H9 (cell line): ENCODE measurements at regions not wholly inside any gene's neighbourhood (a gene's known extent, or its start where the extent isn't known, plus 50 kb on each side); places are given as distances from the start of the nearest gene placed in this dataset.

ENCODE experiments used
- DNase-seq: peaks from one replicate; pipeline ENCODE4 v3.0.0-alpha.2; 2017
- H2AFZ ChIP-seq: one replicate; pipeline ENCODE4 v1.6.1; 2013; ENCODE audit warnings: mild to moderate bottlenecking, low read length, control low read depth, moderate library complexity
- H2AK5ac ChIP-seq: 2 replicates; pipeline ENCODE4 v1.6.1; 2013; ENCODE audit warnings: low read length, control low read depth, mixed read lengths; ENCODE audit not compliant: insufficient read length
- H2BK120ac ChIP-seq: one replicate; pipeline ENCODE4 v1.6.1; 2013; ENCODE audit warnings: low read depth, mild to moderate bottlenecking, low read length, control low read depth, inconsistent platforms; ENCODE audit not compliant: poor library complexity, severe bottlenecking
- H2BK12ac ChIP-seq: 2 replicates; pipeline ENCODE4 v1.6.1; 2013; ENCODE audit warnings: low read length, control low read depth, mixed read lengths, low read depth; ENCODE audit not compliant: insufficient read length
- H2BK15ac ChIP-seq: 2 replicates; pipeline ENCODE4 v1.6.1; 2013; ENCODE audit warnings: low read depth, low read length, control low read depth
- H2BK20ac ChIP-seq: one replicate; pipeline ENCODE4 v1.6.1; 2013; ENCODE audit warnings: low read depth, mild to moderate bottlenecking, low read length, control low read depth, inconsistent platforms; ENCODE audit not compliant: poor library complexity, severe bottlenecking
- H2BK5ac ChIP-seq: 2 replicates; pipeline ENCODE4 v1.6.1; 2013; ENCODE audit warnings: low read length, control low read depth, mixed read lengths; ENCODE audit not compliant: insufficient read length
- H3K14ac ChIP-seq: 2 replicates; pipeline ENCODE4 v1.6.1; 2013; ENCODE audit warnings: low read length, control low read depth; ENCODE audit not compliant: insufficient read depth
- H3K18ac ChIP-seq: 2 replicates; pipeline ENCODE4 v1.6.1; 2013; ENCODE audit warnings: low read depth, mild to moderate bottlenecking, mixed read lengths, low read length, control low read depth; ENCODE audit not compliant: insufficient read length
- H3K23ac ChIP-seq: 2 replicates; pipeline ENCODE4 v1.6.1; 2013; ENCODE audit warnings: low read length, control low read depth, mixed read lengths, low read depth; ENCODE audit not compliant: insufficient read length
- H3K23me2 ChIP-seq: 2 replicates; pipeline ENCODE4 v1.6.1; 2013; ENCODE audit warnings: low read depth, mild to moderate bottlenecking, mixed read lengths, low read length, control low read depth; ENCODE audit not compliant: insufficient read length, poor library complexity, severe bottlenecking
- H3K27ac ChIP-seq: 2 replicates; pipeline ENCODE4 v1.5.1; 2013; ENCODE audit warnings: low read length, control low read depth, mixed read lengths, low read depth; ENCODE audit not compliant: insufficient read length
- H3K27me3 ChIP-seq: 2 replicates; pipeline ENCODE4 v1.6.1; 2013; ENCODE audit warnings: low read length, control low read depth, inconsistent platforms; ENCODE audit not compliant: insufficient read depth
- H3K4ac ChIP-seq: 2 replicates; pipeline ENCODE4 v1.6.1; 2013; ENCODE audit warnings: low read depth, mild to moderate bottlenecking, control low read depth, inconsistent platforms, low read length, moderate library complexity
- H3K4me1 ChIP-seq: 2 replicates; pipeline ENCODE4 v1.6.1; 2013; ENCODE audit warnings: low read length, control low read depth, inconsistent platforms; ENCODE audit not compliant: insufficient read depth
- H3K4me2 ChIP-seq: 2 replicates; pipeline ENCODE4 v1.6.1; 2013; ENCODE audit warnings: low read length, control low read depth, mixed read lengths; ENCODE audit not compliant: insufficient read length, insufficient read depth
- H3K56ac ChIP-seq: 2 replicates; pipeline ENCODE4 v1.6.1; 2013; ENCODE audit warnings: low read depth, mild to moderate bottlenecking, mixed read lengths, low read length, control low read depth; ENCODE audit not compliant: insufficient read length
- H3K79me1 ChIP-seq: 2 replicates; pipeline ENCODE4 v1.6.1; 2013; ENCODE audit warnings: low read depth, mild to moderate bottlenecking, moderate library complexity, low read length, control low read depth, inconsistent platforms; ENCODE audit not compliant: insufficient read depth, poor library complexity, severe bottlenecking
- H3K79me2 ChIP-seq: 2 replicates; pipeline ENCODE4 v1.6.1; 2013; ENCODE audit warnings: low read length, control low read depth, inconsistent platforms; ENCODE audit not compliant: insufficient read depth
- H3K9ac ChIP-seq: 2 replicates; pipeline ENCODE4 v1.6.1; 2013; ENCODE audit warnings: low read length, control low read depth, mixed read lengths; ENCODE audit not compliant: insufficient read length; ENCODE audit errors: extremely low read depth
- H3K9me3 ChIP-seq: one replicate; pipeline ENCODE4 v1.6.1; 2013; ENCODE audit warnings: low read depth, low read length, inconsistent platforms; ENCODE audit not compliant: control insufficient read depth
- H3T11ph ChIP-seq: one replicate; pipeline ENCODE4 v1.6.1; 2013; ENCODE audit warnings: mild to moderate bottlenecking, low read length, control low read depth, inconsistent platforms
- H4K20me1 ChIP-seq: one replicate; pipeline ENCODE4 v1.6.1; 2013; ENCODE audit not compliant: control insufficient read depth, insufficient read length, insufficient read depth
- H4K5ac ChIP-seq: 2 replicates; pipeline ENCODE4 v1.6.1; 2013; ENCODE audit warnings: low read depth, mild to moderate bottlenecking, mixed read lengths, low read length, control low read depth; ENCODE audit not compliant: insufficient read length
- H4K8ac ChIP-seq: replicated peaks from 2 replicates; pipeline ENCODE4 v1.6.1; 2013; ENCODE audit warnings: low read length, control low read depth, mixed read lengths, low read depth; ENCODE audit not compliant: insufficient read length
- H4K91ac ChIP-seq: 2 replicates; pipeline ENCODE4 v1.6.1; 2013; ENCODE audit warnings: low read depth, mild to moderate bottlenecking, moderate library complexity, mixed read lengths, low read length, control low read depth; ENCODE audit not compliant: insufficient read length
- H3K27ac Mint-ChIP-seq, 3 experiments: 2 replicates in 2 of 3; 3 replicates in 1 of 3; pipeline ENCODE4 v1.8.0; 2020 to 2021; ENCODE audit warnings: mixed read lengths in 3 of 3, mild to moderate bottlenecking in 1 of 3, moderate library complexity in 1 of 3
- H3K27me3 Mint-ChIP-seq: 2 replicates; pipeline ENCODE4 v1.8.0; 2021; ENCODE audit warnings: low read depth, mild to moderate bottlenecking, moderate library complexity, mixed read lengths
- H3K36me3 Mint-ChIP-seq, 3 experiments: 2 replicates in 2 of 3; 3 replicates in 1 of 3; pipeline ENCODE4 v1.8.0; 2020 to 2021; ENCODE audit warnings: low read depth in 3 of 3, mixed read lengths in 3 of 3; ENCODE audit not compliant: insufficient read depth in 1 of 3
- H3K4me1 Mint-ChIP-seq, 2 experiments: 2 replicates each; pipeline ENCODE4 v1.8.0; 2020; ENCODE audit warnings: mixed read lengths in 2 of 2
- H3K4me3 Mint-ChIP-seq, 2 experiments: 2 replicates in 1 of 2; 3 replicates in 1 of 2; pipeline ENCODE4 v1.8.0; 2020 to 2021; ENCODE audit warnings: mild to moderate bottlenecking in 2 of 2, mixed read lengths in 2 of 2, moderate library complexity in 1 of 2
- H3K9me3 Mint-ChIP-seq, 2 experiments: 2 replicates in 1 of 2; 3 replicates in 1 of 2; pipeline ENCODE4 v1.8.0; 2020; ENCODE audit warnings: mild to moderate bottlenecking in 2 of 2, mixed read lengths in 2 of 2, moderate library complexity in 1 of 2
- WGBS: extraction: QIAGEN DNeasy Blood & Tissue Kit; methylation state at CpG from one replicate; pipeline ENCODE4 v1.1.7; 2013; ENCODE audit warnings: missing lambda C conversion rate, low lambda C conversion rate, mixed read lengths; ENCODE audit not compliant: insufficient read length; ENCODE audit errors: extremely low coverage; 5-methylcytosine and 5-hydroxymethylcytosine counted together
- TF ChIP-seq, protein P1 (sequence below): fragments of 200-600 bp; sonication (generic); conservative IDR thresholded peaks from 3 replicates; pipeline ENCODE4 v1.8.0; 2021; ENCODE audit warnings: antibody characterized with exemption, mild to moderate bottlenecking

DNA sequence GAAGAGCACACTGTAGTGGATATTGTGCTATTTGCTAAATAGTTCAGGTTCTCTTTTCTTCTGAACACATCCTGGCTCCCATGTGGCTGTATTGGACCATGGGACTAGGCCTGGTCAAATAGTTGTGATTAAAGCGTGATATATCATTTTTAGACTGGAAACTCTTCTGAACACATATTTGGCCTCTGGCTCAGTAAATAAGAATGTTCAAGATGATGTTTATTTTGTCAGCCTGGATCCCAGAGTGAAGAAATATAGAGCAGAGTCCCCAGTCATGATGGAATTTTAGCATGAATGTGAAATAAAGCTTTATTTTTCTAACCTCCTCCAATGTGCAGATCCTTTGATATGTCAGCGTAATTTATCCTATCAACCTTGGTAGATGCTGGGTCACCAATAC is 542.6 kb downstream of the ADGRL2 start:
- no peak overlapping the region for H3K27ac ChIP-seq
- H3K79me1 ChIP-seq: no peaks in the 10 kb centered on the region
- H3K4ac ChIP-seq: no peak overlapping the region
- no peak overlapping the region for H3K14ac ChIP-seq
- H4K8ac ChIP-seq: no peak overlapping the region
- H3K9me3 ChIP-seq: no peaks in the 10 kb centered on the region
- H4K20me1 ChIP-seq: no peaks in the 10 kb centered on the region
- H3K56ac ChIP-seq: no peak overlapping the region
- H2BK15ac ChIP-seq: no peak overlapping the region
- no peak overlapping the region for H2BK20ac ChIP-seq
- no peaks in the 10 kb centered on the region; a peak in 1 of 7 replicates for H3K36me3 Mint-ChIP-seq
- TF ChIP-seq, protein P1, sequence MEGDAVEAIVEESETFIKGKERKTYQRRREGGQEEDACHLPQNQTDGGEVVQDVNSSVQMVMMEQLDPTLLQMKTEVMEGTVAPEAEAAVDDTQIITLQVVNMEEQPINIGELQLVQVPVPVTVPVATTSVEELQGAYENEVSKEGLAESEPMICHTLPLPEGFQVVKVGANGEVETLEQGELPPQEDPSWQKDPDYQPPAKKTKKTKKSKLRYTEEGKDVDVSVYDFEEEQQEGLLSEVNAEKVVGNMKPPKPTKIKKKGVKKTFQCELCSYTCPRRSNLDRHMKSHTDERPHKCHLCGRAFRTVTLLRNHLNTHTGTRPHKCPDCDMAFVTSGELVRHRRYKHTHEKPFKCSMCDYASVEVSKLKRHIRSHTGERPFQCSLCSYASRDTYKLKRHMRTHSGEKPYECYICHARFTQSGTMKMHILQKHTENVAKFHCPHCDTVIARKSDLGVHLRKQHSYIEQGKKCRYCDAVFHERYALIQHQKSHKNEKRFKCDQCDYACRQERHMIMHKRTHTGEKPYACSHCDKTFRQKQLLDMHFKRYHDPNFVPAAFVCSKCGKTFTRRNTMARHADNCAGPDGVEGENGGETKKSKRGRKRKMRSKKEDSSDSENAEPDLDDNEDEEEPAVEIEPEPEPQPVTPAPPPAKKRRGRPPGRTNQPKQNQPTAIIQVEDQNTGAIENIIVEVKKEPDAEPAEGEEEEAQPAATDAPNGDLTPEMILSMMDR: no peak
- no peaks in the 10 kb centered on the region for H3K27me3 ChIP-seq
- no peaks in the 10 kb centered on the region for H3K4me1 ChIP-seq
- H2BK12ac ChIP-seq: no peak overlapping the region
- no peak overlapping the region for H2AK5ac ChIP-seq
- H3K4me1 Mint-ChIP-seq: 0 out of 4 replicates have a peak, but pooled peaks cover 0 to 4% of the 10 kb centered on the region in 2 experiments
- no peak overlapping the region for H3K18ac ChIP-seq
- no peak overlapping the region for H3K4me2 ChIP-seq
- H3K79me2 ChIP-seq: no peaks in the 10 kb centered on the region
- no peak for DNase-seq
- no peak overlapping the region for H2BK120ac ChIP-seq
- H2AFZ ChIP-seq: no peak overlapping the region
- H3K9me3 Mint-ChIP-seq: no peaks in the 10 kb centered on the region
- H3K9ac ChIP-seq: no peak overlapping the region
- no peaks in the 10 kb centered on the region for H3K23me2 ChIP-seq
- H3K4me3 Mint-ChIP-seq: no peak overlapping the region
- H4K91ac ChIP-seq: no peak overlapping the region
- H4K5ac ChIP-seq: no peak overlapping the region
- no peak overlapping the region for H3K23ac ChIP-seq
- H3K27ac Mint-ChIP-seq: no peak overlapping the region
- H3K27me3 Mint-ChIP-seq: no peaks in the 10 kb centered on the region
- H3T11ph ChIP-seq: no peak overlapping the region
- H2BK5ac ChIP-seq: no peak overlapping the region
- WGBS: no CpG with 5 or more reads among the region's 2 CpGs
